HG03558 (cell line): ENCODE measurements at regions not wholly inside any gene's neighbourhood (a gene's known extent, or its start where the extent isn't known, plus 50 kb on each side); places are given as distances from the start of the nearest gene placed in this dataset.
"Not testable (repeated sequence)": the region's sequence is repeated elsewhere in the genome, so short reads cannot be mapped to it uniquely, and the experiment has no call there.

ENCODE experiments used
- ATAC-seq: cut with Tn5 transposase; IDR thresholded peaks from one replicate; pipeline ENCODE4 v1.9.1; 2021; ENCODE audit warnings: moderate number of reproducible peaks; ENCODE audit not compliant: unreplicated experiment; ENCODE audit errors: extremely low read depth

- ATAC-seq: no peak
Observed at GRCh38 chr6:139967497-139967896, 593.0 kb upstream of the CITED2 start.

DNA sequence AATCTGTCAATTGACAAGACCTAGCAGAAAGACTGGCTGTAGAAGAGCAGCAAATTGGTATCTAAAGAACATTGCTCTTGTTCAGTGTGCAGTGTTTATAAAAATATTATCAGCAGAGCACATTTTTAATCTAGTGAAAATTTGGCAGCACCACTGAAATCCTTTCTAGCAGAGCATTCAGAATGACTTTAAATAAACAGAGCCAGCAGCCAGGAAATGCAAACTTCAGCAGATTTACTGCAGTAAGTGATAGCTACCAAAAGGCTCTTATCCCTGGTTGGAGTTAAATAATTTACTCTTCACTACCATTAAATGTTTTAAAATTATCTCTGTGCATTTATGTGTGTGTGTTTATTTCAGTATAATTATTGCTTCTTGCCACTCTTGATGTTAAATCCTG is 590.9 kb upstream of the CITED2 start:
- ATAC-seq: no peak

DNA sequence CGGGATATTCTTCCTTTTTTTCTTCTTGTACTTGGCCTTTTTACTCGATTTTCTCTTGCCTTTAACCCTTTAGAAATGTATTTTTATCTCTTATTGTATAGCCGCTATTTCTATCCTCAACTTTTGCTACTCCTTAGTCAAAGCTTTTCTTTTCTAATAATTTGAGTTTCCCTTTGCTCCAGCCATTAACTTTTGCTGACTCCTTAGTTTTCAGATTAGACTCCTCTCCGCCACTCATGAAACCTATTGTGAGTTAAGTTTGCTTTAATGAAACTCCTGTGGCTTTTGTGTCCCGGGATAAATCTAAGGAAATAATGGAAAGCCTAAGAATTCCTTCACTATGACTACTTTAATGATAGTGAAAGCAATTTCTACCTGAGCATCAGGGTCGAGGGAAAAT is 590.3 kb upstream of the CITED2 start:
- no peak for ATAC-seq

- no peak for ATAC-seq
Observed at GRCh38 chr6:139962654-139963347, 588.4 kb upstream of the CITED2 start.

DNA sequence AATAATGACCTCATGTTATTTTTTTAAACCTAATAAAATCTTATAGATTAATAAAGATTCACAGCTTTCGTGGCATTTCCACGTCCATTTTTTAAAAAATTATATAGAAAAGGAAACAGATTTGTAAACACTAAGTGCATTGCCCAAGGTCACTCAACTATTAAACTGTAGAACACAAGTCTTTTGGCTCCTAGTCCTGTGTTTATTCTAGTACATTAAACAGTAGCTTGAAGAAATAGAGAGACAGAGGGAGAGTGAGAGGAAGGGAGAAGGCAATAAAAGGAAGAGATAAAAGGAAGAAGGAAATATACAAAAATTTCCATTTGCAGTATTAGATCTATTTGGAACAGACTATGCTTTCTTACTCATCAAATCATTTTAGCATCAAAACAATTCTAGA is 586.7 kb upstream of the CITED2 start:
- ATAC-seq: no peak

DNA sequence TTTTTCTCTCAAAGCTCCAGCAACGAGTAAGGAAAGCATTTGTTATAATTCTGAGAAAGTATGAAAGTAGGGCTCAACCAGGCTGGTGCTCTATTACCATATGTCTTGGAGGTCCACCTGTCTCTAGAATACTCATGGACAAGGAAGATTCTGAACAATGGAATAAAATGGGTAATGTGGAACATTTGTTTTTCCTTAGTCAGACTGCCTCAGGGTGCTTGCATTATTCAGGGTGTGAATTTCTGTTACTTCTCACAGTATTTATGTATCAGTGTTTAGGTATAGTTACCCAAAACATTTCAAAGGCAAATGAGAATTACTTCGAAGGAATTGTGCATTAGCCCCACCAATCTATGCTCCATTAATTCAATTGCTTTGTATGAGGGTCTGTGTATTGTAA is 586.2 kb upstream of the CITED2 start:
- ATAC-seq: no peak

- no peak for ATAC-seq
Observed at GRCh38 chr6:139955366-139956155, 581.1 kb upstream of the CITED2 start.

DNA sequence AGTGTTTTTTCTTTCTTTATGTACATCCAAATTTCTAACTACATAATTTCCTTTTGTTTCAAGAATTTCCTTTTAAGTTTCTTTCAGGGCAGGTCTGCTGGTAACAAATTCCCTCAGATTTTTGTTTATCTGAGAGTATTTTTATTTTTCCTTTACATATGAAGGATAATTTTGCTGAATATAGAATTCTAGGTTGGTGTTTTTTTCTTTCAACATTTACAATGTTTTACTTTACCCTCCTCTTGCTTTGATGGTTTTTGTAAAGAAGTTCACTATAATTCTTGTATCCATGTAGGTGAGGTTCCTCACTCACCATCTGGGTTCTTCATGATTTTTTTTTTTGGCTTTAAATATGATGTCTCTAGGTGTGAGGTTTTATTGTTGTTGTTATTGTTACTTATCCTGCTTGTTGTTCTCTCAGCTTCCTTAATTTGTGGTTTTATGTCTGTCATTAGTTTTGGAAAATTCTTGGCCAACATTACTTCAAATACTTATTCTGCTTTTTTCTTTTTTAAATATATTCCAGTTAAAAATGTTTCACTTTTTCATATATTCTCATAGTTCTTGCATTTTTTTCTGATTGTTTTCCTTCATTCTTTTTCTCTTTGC is 580.1 kb upstream of the CITED2 start:
- no peak for ATAC-seq

- not testable (repeated sequence) for ATAC-seq
Observed at GRCh38 chr6:139953780-139954179, 579.3 kb upstream of the CITED2 start.

GRCh38 chr6:139951172-139951571 is 576.7 kb upstream of the CITED2 start:
- no peak for ATAC-seq

DNA sequence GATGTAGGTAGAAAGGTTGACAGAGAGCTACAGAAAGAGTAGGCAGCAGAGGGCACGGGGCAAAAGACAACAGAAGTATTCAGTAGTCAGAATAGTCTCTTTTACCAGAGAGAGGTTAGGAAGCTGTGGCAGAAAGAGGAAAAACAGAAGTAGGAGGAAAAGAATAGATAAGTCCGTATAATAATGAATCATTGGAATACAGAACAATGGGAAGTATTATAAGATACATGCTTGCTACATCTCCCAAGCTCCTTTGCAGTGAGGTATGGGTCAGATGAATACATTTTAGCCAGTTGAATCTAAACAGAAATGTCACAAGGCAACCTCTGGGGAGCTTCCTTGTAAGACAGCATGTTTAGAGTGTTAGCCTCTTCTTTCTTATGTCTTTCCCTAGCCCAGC is 570.5 kb upstream of the CITED2 start:
- ATAC-seq: no peak

DNA sequence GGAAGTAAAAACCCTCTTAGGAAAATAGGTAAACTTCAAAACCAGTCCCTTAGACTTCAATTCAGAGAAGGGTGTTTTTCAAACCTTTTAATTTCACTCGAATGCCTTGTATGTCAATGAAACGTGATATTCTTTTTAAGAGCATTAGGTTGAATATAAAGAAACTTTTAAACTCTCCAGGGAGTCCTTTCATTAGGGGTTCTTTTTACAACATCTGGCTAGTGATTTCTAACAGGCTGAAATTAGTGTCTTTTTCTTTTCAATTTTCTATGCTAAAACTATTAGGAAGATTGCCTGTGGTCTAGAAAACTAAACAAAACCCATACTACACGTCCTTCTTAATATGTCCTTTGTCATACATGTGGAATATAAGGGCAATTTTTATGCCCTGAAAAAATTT is 569.7 kb upstream of the CITED2 start:
- ATAC-seq: no peak

DNA sequence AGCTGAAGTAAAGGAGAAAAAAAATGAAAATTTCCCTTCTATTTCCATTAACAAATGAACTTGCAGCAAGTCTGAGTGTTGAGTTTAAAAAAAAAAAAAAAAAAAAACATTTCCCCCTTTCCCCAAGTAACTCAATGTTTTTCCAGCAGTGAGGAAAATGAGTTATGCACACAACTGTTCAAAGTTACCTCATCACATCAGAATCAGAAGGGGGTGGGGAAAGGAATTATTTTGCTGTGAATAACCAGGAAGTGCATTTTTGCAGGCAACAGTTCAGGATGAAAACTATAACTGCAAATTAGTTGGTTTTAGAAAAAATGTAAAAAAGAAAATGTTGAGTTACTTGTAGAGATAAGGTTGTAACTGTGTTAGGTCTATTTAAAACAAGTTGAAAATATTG is 568.9 kb upstream of the CITED2 start:
- ATAC-seq: no peak

DNA sequence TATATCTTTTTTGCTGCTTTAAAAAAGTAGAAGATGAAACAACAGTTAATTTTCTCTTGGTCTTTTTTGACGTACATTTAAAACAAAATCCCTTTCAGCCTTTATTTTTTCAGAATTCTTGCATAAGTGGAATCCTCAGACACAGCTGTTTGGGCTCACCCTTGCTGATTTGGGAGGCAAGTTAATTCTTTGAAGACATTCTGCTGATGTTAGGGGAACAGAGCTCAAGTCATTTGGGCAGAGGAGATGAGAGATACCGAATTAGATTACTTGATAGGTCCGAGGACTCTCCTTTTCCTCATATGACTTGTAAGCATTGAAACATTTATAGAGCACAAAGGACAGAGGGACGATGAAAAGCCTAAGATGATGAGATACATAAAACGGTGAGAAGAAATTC is 567.9 kb upstream of the CITED2 start:
- ATAC-seq: no peak

DNA sequence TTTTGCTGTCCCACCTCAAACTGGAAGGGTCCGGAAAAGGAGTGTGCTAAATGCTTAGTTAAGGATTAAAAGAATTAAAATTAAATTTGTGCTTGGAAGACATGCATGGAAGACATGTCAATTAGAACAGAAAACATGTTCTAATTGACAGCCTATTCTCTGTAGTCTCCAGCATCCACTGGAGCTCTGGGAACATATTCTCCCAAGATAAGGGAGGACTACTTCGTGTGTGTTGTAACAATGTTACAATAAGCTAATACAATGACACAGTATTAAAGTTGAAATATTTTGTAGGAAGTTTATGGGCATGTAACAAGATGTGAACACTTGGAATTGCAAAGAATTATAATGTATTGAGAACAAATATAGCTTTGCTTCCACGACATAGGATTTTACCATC is 567.4 kb upstream of the CITED2 start:
- no peak for ATAC-seq

- peak; percentile 90 for ATAC-seq
Observed at GRCh38 chr6:139940741-139941729, 566.6 kb upstream of the CITED2 start.

DNA sequence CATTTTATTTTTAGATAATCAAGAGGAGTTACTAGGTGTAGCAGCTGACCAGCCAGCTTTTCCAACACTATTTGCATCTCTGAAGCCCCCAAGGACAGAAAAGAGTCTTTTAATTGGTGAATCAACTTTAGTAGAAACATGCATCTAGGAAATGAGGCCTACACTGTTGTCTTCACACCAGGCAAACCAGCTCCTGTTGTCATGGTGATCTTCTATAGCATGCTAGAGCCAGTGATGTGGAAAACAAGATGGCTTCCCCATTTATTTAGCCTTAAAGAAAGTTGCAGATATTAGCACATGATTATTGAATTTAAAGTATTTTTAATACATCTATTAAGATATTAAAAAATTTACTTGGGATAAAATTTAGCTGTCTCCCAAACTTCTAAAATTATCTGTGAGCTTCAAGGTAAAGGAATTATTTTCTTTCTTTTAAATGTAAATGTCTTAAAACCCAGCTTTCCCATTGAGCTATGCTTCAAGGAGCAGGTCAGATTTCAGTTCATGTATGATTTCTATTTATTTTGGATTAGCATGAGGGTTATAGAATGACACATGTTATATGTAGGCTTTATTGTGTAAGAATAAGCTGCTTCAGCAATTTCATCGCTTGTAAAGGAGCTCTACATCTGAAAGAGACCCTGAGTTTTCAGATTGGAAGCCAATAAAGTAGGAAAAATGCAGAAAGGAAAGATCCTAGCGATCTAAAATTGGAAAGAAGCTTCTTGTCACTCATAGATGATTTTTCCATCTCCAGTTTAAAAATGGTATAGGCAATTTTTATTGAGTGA is 564.9 kb upstream of the CITED2 start:
- ATAC-seq: no peak

DNA sequence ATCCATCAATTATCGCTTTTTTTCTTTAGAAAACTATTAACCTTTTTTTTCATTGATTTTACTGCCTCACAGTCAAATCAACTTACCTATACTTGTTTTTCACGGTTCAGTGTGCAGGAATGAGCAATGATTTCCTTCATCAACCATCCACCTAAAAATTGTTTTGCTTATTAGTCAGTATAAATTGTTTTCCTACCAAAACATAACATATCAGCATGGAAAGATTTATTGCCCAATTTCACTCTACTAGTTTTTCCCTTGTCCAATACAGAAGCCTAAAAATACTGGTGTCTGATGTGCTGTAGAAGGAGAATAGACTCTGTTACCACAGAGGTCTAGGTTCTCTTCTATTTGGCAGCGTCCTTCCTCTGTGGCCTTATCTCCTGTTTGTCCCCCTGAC is 558.2 kb upstream of the CITED2 start:
- ATAC-seq: no peak

DNA sequence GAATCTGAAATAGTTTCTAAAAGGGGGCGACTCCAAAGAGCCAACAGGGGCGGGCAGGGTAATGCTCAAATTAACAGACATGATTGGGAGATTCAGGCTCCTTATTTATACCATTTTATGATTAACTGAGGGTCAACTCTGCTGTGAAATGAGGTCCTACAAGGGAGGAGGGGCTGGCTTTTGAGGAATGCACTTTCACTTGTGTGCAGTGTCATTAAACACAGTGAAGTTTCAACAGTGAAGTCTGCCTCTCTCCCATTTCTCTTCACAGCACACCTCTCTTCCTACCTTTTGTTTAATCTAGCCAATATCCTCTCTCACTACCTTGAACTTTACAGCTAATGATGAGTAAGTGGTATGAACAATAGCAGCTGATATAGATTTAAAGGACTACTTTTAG is 557.3 kb upstream of the CITED2 start:
- no peak for ATAC-seq
